H1 (cell line): ENCODE measurements at regions not wholly inside any gene's neighbourhood (a gene's known extent, or its start where the extent isn't known, plus 50 kb on each side); places are given as distances from the start of the nearest gene placed in this dataset.

Source experiments
- CTCF ChIA-PET: fragments of 300-600 bp; sonication (Branson Sonifier 250); formaldehyde crosslinking; loops from one replicate; lab custom pipeline; 2021; ENCODE audit not compliant: partially characterized antibody; lab: Charles Lee
- POLR2A ChIA-PET: fragments of 300-600 bp; sonication (Branson Sonifier 250); formaldehyde crosslinking; loops from one replicate; lab custom pipeline; 2021; ENCODE audit warnings: inconsistent platforms; ENCODE audit not compliant: partially characterized antibody; lab: Charles Lee
- DNase-seq, 2 experiments: peaks; one replicate each; pipeline versions ENCODE4 v3.0.0 to v3.0.0-alpha.2; 2010 to 2022; ENCODE audit warnings: low spot score in 2 of 2, low read depth in 1 of 2, mixed read lengths in 1 of 2
- FAIRE-seq: peaks from 2 replicates; lab custom pipeline; 2011; peaks lifted over from hg19 to GRCh38; lab: Jason Lieb, UNC
- H2AFZ ChIP-seq: 2 replicates; pipeline ENCODE4 v1.8.1; 2012; ENCODE audit warnings: low read length, inconsistent platforms
- H2AK5ac ChIP-seq: 2 replicates; pipeline ENCODE4 v1.6.1; 2013; ENCODE audit warnings: low read depth, low read length
- H2BK120ac ChIP-seq: replicated peaks from 2 replicates; pipeline ENCODE3; 2013; ENCODE audit warnings: low read depth, low read length, inconsistent platforms
- H2BK12ac ChIP-seq: 2 replicates; pipeline ENCODE4 v1.6.1; 2013; ENCODE audit warnings: low read depth, low read length
- H2BK15ac ChIP-seq: 2 replicates; pipeline ENCODE4 v1.6.1; 2013; ENCODE audit warnings: low read length
- H2BK20ac ChIP-seq: 2 replicates; pipeline ENCODE4 v1.6.1; 2013; ENCODE audit warnings: low read length
- H2BK5ac ChIP-seq: 2 replicates; pipeline ENCODE4 v1.6.1; 2013; ENCODE audit warnings: low read depth, low read length
- H3K14ac ChIP-seq: 2 replicates; pipeline ENCODE4 v1.6.1; 2013; ENCODE audit warnings: inconsistent platforms; ENCODE audit not compliant: insufficient read length
- H3K18ac ChIP-seq: 2 replicates; pipeline ENCODE4 v1.6.1; 2013; ENCODE audit warnings: low read length; ENCODE audit errors: extremely low read depth
- H3K23ac ChIP-seq: 2 replicates; pipeline ENCODE4 v1.6.1; 2013; ENCODE audit warnings: inconsistent platforms; ENCODE audit not compliant: insufficient read length
- H3K23me2 ChIP-seq: 2 replicates; pipeline ENCODE4 v1.6.1; 2013; ENCODE audit warnings: low read depth, low read length
- H3K27ac ChIP-seq: 2 replicates; pipeline ENCODE4 v1.6.1; 2011; ENCODE audit warnings: low read depth, low read length, inconsistent platforms
- H3K27me3 ChIP-seq, 4 experiments: replicated peaks in 1 of 4; 1 replicate in 1 of 4; 2 replicates in 3 of 4; pipeline versions ENCODE4 v1.6.1 to v1.8.1; 2011 to 2013; ENCODE audit warnings: low read length in 3 of 4, mild to moderate bottlenecking in 3 of 4, inconsistent platforms in 2 of 4, mixed read lengths in 2 of 4, moderate library complexity in 1 of 4; ENCODE audit not compliant: control insufficient read depth in 3 of 4, insufficient read depth in 3 of 4; ENCODE audit errors: extremely low read depth in 1 of 4
- H3K36me3 ChIP-seq, 4 experiments: 2 replicates each; pipeline versions ENCODE4 v1.6.1 to v1.8.1; 2011 to 2013; ENCODE audit warnings: mild to moderate bottlenecking in 4 of 4, low read length in 3 of 4, moderate library complexity in 2 of 4, control low read depth in 1 of 4, inconsistent platforms in 1 of 4; ENCODE audit not compliant: insufficient read depth in 4 of 4, control insufficient read depth in 2 of 4
- H3K4ac ChIP-seq: replicated peaks from 2 replicates; pipeline ENCODE3; 2013; ENCODE audit warnings: low read length, low read depth, mixed read lengths, inconsistent platforms; ENCODE audit not compliant: insufficient read length
- H3K4me1 ChIP-seq, 4 experiments: replicated peaks in 1 of 4; 1 replicate in 1 of 4; 2 replicates in 3 of 4; pipeline versions ENCODE4 v1.6.1 to v1.8.1; 2011 to 2013; ENCODE audit warnings: low read length in 3 of 4, inconsistent platforms in 2 of 4, mixed read lengths in 1 of 4; ENCODE audit not compliant: insufficient read depth in 4 of 4, control insufficient read depth in 3 of 4
- H3K4me2 ChIP-seq, 2 experiments: 2 replicates each; pipeline versions ENCODE4 v1.6.1 to v1.8.1; 2011 to 2013; ENCODE audit warnings: low read depth in 2 of 2, low read length in 2 of 2, control low read depth in 1 of 2, inconsistent platforms in 1 of 2, mild to moderate bottlenecking in 1 of 2; ENCODE audit not compliant: insufficient read depth in 1 of 2
- H3K4me3 ChIP-seq, 4 experiments: fragments of 200-600, 300-600 bp in 1 of 4; sonication (generic), shearing (Covaris generic), sonication (Bioruptor Twin) in 1 of 4; 2 replicates each; pipeline versions ENCODE4 v1.5.1 to v1.8.1; 2011 to 2016; ENCODE audit warnings: low read length in 4 of 4, low read depth in 3 of 4, control low read depth in 2 of 4, inconsistent platforms in 2 of 4, mild to moderate bottlenecking in 2 of 4, mixed read lengths in 1 of 4, moderate library complexity in 1 of 4; ENCODE audit not compliant: insufficient read depth in 2 of 4; ENCODE audit errors: extremely low read depth in 1 of 4
- H3K56ac ChIP-seq: replicated peaks from 2 replicates; pipeline ENCODE3; 2013; ENCODE audit warnings: low read depth, mild to moderate bottlenecking, mixed read lengths, low read length, inconsistent platforms; ENCODE audit not compliant: insufficient read length
- H3K79me1 ChIP-seq: 2 replicates; pipeline ENCODE4 v1.6.1; 2013; ENCODE audit warnings: low read depth, low read length, control low read depth
- H3K79me2 ChIP-seq, 2 experiments: 2 replicates each; pipeline versions ENCODE4 v1.6.1 to v1.8.1; 2012 to 2013; ENCODE audit warnings: low read length in 2 of 2, mild to moderate bottlenecking in 2 of 2, inconsistent platforms in 1 of 2; ENCODE audit not compliant: insufficient read depth in 2 of 2, control insufficient read depth in 1 of 2
- H3K9ac ChIP-seq, 4 experiments: replicated peaks in 1 of 4; 1 replicate in 1 of 4; 2 replicates in 3 of 4; pipeline versions ENCODE4 v1.6.1 to v1.8.1; 2011 to 2013; ENCODE audit warnings: low read depth in 3 of 4, low read length in 3 of 4, control low read depth in 2 of 4, mild to moderate bottlenecking in 2 of 4, moderate library complexity in 2 of 4, inconsistent platforms in 1 of 4; ENCODE audit errors: extremely low read depth in 1 of 4
- H3K9me3 ChIP-seq, 2 experiments: 2 replicates each; pipeline versions ENCODE4 v1.6.1 to v1.8.1; 2012 to 2013; ENCODE audit warnings: mild to moderate bottlenecking in 2 of 2, moderate library complexity in 2 of 2, control low read depth in 1 of 2, inconsistent platforms in 1 of 2, low read depth in 1 of 2, low read length in 1 of 2, mixed read lengths in 1 of 2; ENCODE audit not compliant: insufficient read depth in 2 of 2
- H4K20me1 ChIP-seq, 2 experiments: replicated peaks in 1 of 2; 2 replicates each; pipeline versions ENCODE3 to v1.8.1; 2011 to 2013; ENCODE audit warnings: inconsistent platforms in 2 of 2, low read length in 2 of 2, mild to moderate bottlenecking in 1 of 2; ENCODE audit not compliant: insufficient read depth in 2 of 2, control insufficient read depth in 1 of 2
- H4K5ac ChIP-seq: 2 replicates; pipeline ENCODE4 v1.6.1; 2013; ENCODE audit warnings: low read length, low read depth, mixed read lengths, inconsistent platforms; ENCODE audit not compliant: insufficient read length
- H4K8ac ChIP-seq: 2 replicates; pipeline ENCODE4 v1.8.0; 2013; ENCODE audit warnings: mild to moderate bottlenecking, moderate library complexity, low read length, inconsistent platforms; ENCODE audit not compliant: insufficient read depth; ENCODE audit errors: extremely low read depth
- H4K91ac ChIP-seq: replicated peaks from 2 replicates; pipeline ENCODE3; 2013; ENCODE audit warnings: low read length, mixed read lengths, inconsistent platforms; ENCODE audit not compliant: insufficient read length
- ASH2L ChIP-seq: fragments of 200-600, 300-600 bp; sonication (generic); IDR thresholded peaks from one replicate; pipeline ENCODE4 v1.7.1; 2017; ENCODE audit warnings: low read length
- SP2 ChIP-seq: IDR thresholded peaks from 2 replicates; pipeline ENCODE4 v1.6.1; 2012; ENCODE audit warnings: mild to moderate bottlenecking, low read length, inconsistent platforms
- whole genome bisulfite sequencing, 2 experiments: shearing (Covaris generic) in 1 of 2; methylation state at CpG; one replicate each; pipeline versions ENCODE4 v1.1.6 to v1.1.7; 2013 to 2015; ENCODE audit warnings: low lambda C conversion rate in 2 of 2, mixed read lengths in 2 of 2, inconsistent platforms in 1 of 2, low coverage in 1 of 2, missing lambda C conversion rate in 1 of 2; ENCODE audit not compliant: insufficient replicate concordance in 2 of 2, insufficient coverage in 1 of 2, insufficient read length in 1 of 2; ENCODE audit errors: extremely low coverage in 1 of 2, missing lambda C conversion rate in 1 of 2; 5-methylcytosine and 5-hydroxymethylcytosine counted together

DNA sequence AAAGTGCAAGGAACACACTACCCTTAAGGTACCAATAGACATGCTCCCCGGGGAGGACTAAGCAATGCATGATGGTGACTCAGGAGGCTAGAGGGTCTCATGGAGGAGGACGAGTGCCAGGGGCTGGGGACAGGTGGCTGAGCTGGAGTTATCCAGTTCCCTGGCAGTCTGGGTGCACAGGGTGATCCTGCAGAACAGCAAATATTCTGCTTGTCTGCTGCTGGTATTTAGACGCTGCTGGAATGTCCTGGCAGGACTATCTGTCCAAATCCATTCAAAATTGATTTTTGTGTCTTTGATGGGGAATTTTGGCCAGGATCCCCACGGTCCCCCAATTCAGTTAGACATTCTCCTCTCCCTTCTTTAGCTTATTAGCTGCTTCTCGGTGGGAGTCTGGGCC lies 138.7 kb downstream of the C12orf75 start:
- no peak overlapping the region for H2AK5ac ChIP-seq
- no peaks in the 10 kb centered on the region for H3K79me2 ChIP-seq
- no peak overlapping the region for H2BK12ac ChIP-seq
- no peak overlapping the region for H2BK20ac ChIP-seq
- H4K20me1 ChIP-seq, result no peaks in the 10 kb centered on the region
- H3K23ac ChIP-seq, result no peak overlapping the region
- no peak overlapping the region for H3K4ac ChIP-seq
- no peak overlapping the region for H4K5ac ChIP-seq
- WGBS, 2 experiments, result 88% methylated on average over 5 of the region's 5 CpGs; no CpG with 5 or more reads in 1 of the 2 experiments
- H4K8ac ChIP-seq, result no peak overlapping the region
- H3K79me1 ChIP-seq, result no peaks in the 10 kb centered on the region
- H3K18ac ChIP-seq, result no peak overlapping the region
- H3K27ac ChIP-seq, result no peak overlapping the region
- H2AFZ ChIP-seq, result no peak overlapping the region
- no peak overlapping the region for H3K14ac ChIP-seq
- H3K9me3 ChIP-seq, result no peaks in the 10 kb centered on the region
- peaks cover 0 to 1% (median 0%) of the 10 kb centered on the region in 4 experiments; a peak in 1 of 7 replicates for H3K27me3 ChIP-seq
- no peak overlapping the region for H4K91ac ChIP-seq
- H3K9ac ChIP-seq, result no peak overlapping the region
- H3K36me3 ChIP-seq, result no peaks in the 10 kb centered on the region
- H3K4me2 ChIP-seq, result no peak overlapping the region
- POLR2A ChIA-PET, result interaction anchor here (0.6 to 0.9 kb wide), 2 partner anchors 35 to 103 kb away, joined by 3 read pairs; no protein-coding TSS in a partner anchor
- peaks cover 6% of the 10 kb centered on the region; the same call in 1 of the 2 replicates for H3K23me2 ChIP-seq
- H2BK15ac ChIP-seq, result no peak overlapping the region
- H3K4me1 ChIP-seq, result peaks cover 0 to 7% (median 2%) of the 10 kb centered on the region in 4 experiments; a peak in 2 of 7 replicates
- FAIRE-seq (no peak), DNase-seq (no peak)
- H2BK5ac ChIP-seq, result no peak overlapping the region
- no peak overlapping the region for H3K4me3 ChIP-seq
- CTCF ChIA-PET, result interaction anchor here (1.0 to 1.6 kb wide), 5 partner anchors 15 to 41 kb away, joined by 3 to 5 read pairs (median 3); no protein-coding TSS in a partner anchor
- no peak overlapping the region for H2BK120ac ChIP-seq
- no peak overlapping the region for H3K56ac ChIP-seq
- no peak for TF ChIP-seq ASH2L
- TF ChIP-seq SP2, result no peak
